SK-N-SH (cell line): ENCODE measurements at regions not wholly inside any gene's neighbourhood (a gene's known extent, or its start where the extent isn't known, plus 50 kb on each side); places are given as distances from the start of the nearest gene placed in this dataset.
A peak's percentile ranks its signal among the peaks of the same experiment; 100 is the strongest.

ENCODE experiments used
- CTCF ChIA-PET: fragments of 300-600, 350-600 bp; formaldehyde crosslinking; extraction: SDS; loops from one replicate; lab custom pipeline; 2021; lab: Yijun Ruan, JAX
- POLR2A ChIA-PET: fragments of 350-600 bp; sonication (Branson Sonifier 250); formaldehyde crosslinking; extraction: SDS; loops from one replicate; lab custom pipeline; 2020; ENCODE audit warnings: antibody characterized with exemption, inconsistent platforms; lab: Yijun Ruan, JAX
- DNase-seq: peaks from one replicate; pipeline ENCODE4 v3.0.0; 2012
- H2AFZ ChIP-seq: fragments of 200-600 bp; sonication (generic); 2 replicates; pipeline ENCODE4 v1.8.1; 2016; ENCODE audit warnings: antibody characterized with exemption, mild to moderate bottlenecking, low read depth
- H3F3A ChIP-seq: fragments of 200-600 bp; sonication (generic); replicated peaks from 2 replicates; pipeline ENCODE3; 2016; ENCODE audit warnings: antibody characterized with exemption, mild to moderate bottlenecking; ENCODE audit not compliant: insufficient read depth
- H3K27ac ChIP-seq, 2 experiments: fragments of 200-500 bp in 1 of 2; fragments of 200-600 bp in 1 of 2; sonication (Bioruptor generic) in 1 of 2; sonication (generic), shearing (Covaris generic) in 1 of 2; 2 replicates each; pipeline versions ENCODE4 v1.5.1 to v1.6.1; 2014 to 2016; ENCODE audit warnings: low read depth in 2 of 2, inconsistent platforms in 1 of 2, low read length in 1 of 2, mild to moderate bottlenecking in 1 of 2, mixed read lengths in 1 of 2
- H3K27me3 ChIP-seq: fragments of 200-600 bp; sonication (generic), shearing (Covaris generic); 2 replicates; pipeline ENCODE4 v1.6.1; 2016; ENCODE audit warnings: mixed run types; ENCODE audit not compliant: insufficient read depth
- H3K36me3 ChIP-seq, 2 experiments: fragments of 200-500 bp in 1 of 2; fragments of 200-600 bp in 1 of 2; sonication (Bioruptor generic) in 1 of 2; sonication (generic) in 1 of 2; replicated peaks in 1 of 2; 2 replicates each; pipeline versions ENCODE3 to v1.5.1; 2014 to 2016; ENCODE audit warnings: low read length in 1 of 2, mild to moderate bottlenecking in 1 of 2; ENCODE audit not compliant: insufficient read depth in 2 of 2, control insufficient read depth in 1 of 2
- H3K4me1 ChIP-seq, 2 experiments: fragments of 200-500 bp in 1 of 2; fragments of 200-600 bp in 1 of 2; sonication (Bioruptor generic) in 1 of 2; sonication (generic), shearing (Covaris generic) in 1 of 2; 2 replicates each; pipeline versions ENCODE4 v1.5.1 to v1.6.1; 2014 to 2016; ENCODE audit warnings: low read depth in 1 of 2, low read length in 1 of 2, mixed run types in 1 of 2; ENCODE audit not compliant: insufficient read depth in 2 of 2, control insufficient read depth in 1 of 2
- H3K4me2 ChIP-seq: fragments of 200-600 bp; sonication (generic), shearing (Covaris generic); 2 replicates; pipeline ENCODE4 v1.6.1; 2017; ENCODE audit warnings: mixed run types
- H3K4me3 ChIP-seq, 2 experiments: fragments of 200-500 bp in 1 of 2; fragments of 200-600 bp in 1 of 2; sonication (Bioruptor generic) in 1 of 2; sonication (generic), shearing (Covaris generic) in 1 of 2; 2 replicates each; pipeline versions ENCODE4 v1.5.1 to v1.8.1; 2014 to 2016; ENCODE audit warnings: low read depth in 2 of 2, inconsistent platforms in 1 of 2, low read length in 1 of 2, mild to moderate bottlenecking in 1 of 2, mixed read lengths in 1 of 2, moderate library complexity in 1 of 2
- H3K79me2 ChIP-seq: fragments of 200-600 bp; sonication (generic); 2 replicates; pipeline ENCODE4 v1.8.1; 2017; ENCODE audit warnings: mild to moderate bottlenecking; ENCODE audit not compliant: insufficient read depth
- H3K9ac ChIP-seq: fragments of 200-600 bp; sonication (generic); 2 replicates; pipeline ENCODE4 v1.6.1; 2017; ENCODE audit warnings: mixed run types
- H3K9me2 ChIP-seq: fragments of 200-600 bp; sonication (generic); 2 replicates; pipeline ENCODE4 v1.6.1; 2017; ENCODE audit warnings: mixed run types
- H3K9me3 ChIP-seq: fragments of 200-600 bp; sonication (generic); 2 replicates; pipeline ENCODE4 v1.6.1; 2017; ENCODE audit warnings: mixed run types, mild to moderate bottlenecking, moderate library complexity
- H4K20me1 ChIP-seq: fragments of 200-600 bp; sonication (generic); 2 replicates; pipeline ENCODE4 v1.6.1; 2017; ENCODE audit warnings: mild to moderate bottlenecking, mixed run types; ENCODE audit not compliant: insufficient read depth
- CHD2 ChIP-seq: fragments of 150-350 bp; IDR thresholded peaks from 2 replicates; pipeline ENCODE4 v1.6.1; 2018; ENCODE audit warnings: low read length; ENCODE audit not compliant: partially characterized antibody
- ELF1 ChIP-seq: IDR thresholded peaks from 2 replicates; pipeline ENCODE4 v1.4.0; 2012
- FOSL2 ChIP-seq: IDR thresholded peaks from 2 replicates; pipeline ENCODE4 v1.4.0; 2012; ENCODE audit warnings: low read depth, mild to moderate bottlenecking, moderate library complexity, borderline replicate concordance
- FOXM1 ChIP-seq: IDR thresholded peaks from 2 replicates; pipeline ENCODE4 v1.4.0; 2012; ENCODE audit warnings: low read depth, mild to moderate bottlenecking
- GABPA ChIP-seq: IDR thresholded peaks from 2 replicates; pipeline ENCODE4 v1.4.0; 2012; ENCODE audit warnings: low read depth, mild to moderate bottlenecking
- JUND ChIP-seq: IDR thresholded peaks from 2 replicates; pipeline ENCODE4 v1.4.0; 2012
- MEF2A ChIP-seq: IDR thresholded peaks from 2 replicates; pipeline ENCODE4 v1.4.0; 2012; ENCODE audit warnings: low read depth, borderline replicate concordance
- MXI1 ChIP-seq: IDR thresholded peaks from 2 replicates; pipeline ENCODE4 v1.6.1; 2012; ENCODE audit warnings: mild to moderate bottlenecking, low read depth, low read length, improper control_type of control experiment
- NFIC ChIP-seq: IDR thresholded peaks from 2 replicates; pipeline ENCODE4 v1.4.0; 2012; ENCODE audit warnings: borderline replicate concordance
- RAD21 ChIP-seq: IDR thresholded peaks from 2 replicates; pipeline ENCODE4 v1.6.1; 2012; ENCODE audit warnings: mild to moderate bottlenecking, low read length
- RCOR1 ChIP-seq: fragments of 150-350 bp; IDR thresholded peaks from 2 replicates; pipeline ENCODE4 v1.6.1; 2017; ENCODE audit warnings: antibody characterized with exemption, low read length
- RXRA ChIP-seq: IDR thresholded peaks from 2 replicates; pipeline ENCODE4 v1.4.0; 2012; ENCODE audit warnings: low read depth, mild to moderate bottlenecking, borderline replicate concordance
- TCF12 ChIP-seq: IDR thresholded peaks from 2 replicates; pipeline ENCODE4 v1.4.0; 2012
- USF1 ChIP-seq: IDR thresholded peaks from 2 replicates; pipeline ENCODE4 v1.4.0; 2012; ENCODE audit warnings: low read depth, borderline replicate concordance
- USF2 ChIP-seq: fragments of 150-350 bp; IDR thresholded peaks from 2 replicates; pipeline ENCODE4 v1.6.1; 2017; ENCODE audit warnings: antibody characterized with exemption, low read length, low read depth, borderline replicate concordance
- ZBTB33 ChIP-seq: IDR thresholded peaks from 2 replicates; pipeline ENCODE4 v1.4.0; 2012; ENCODE audit warnings: low read depth, borderline replicate concordance
- WGBS: methylation state at CpG from one replicate; pipeline ENCODE4 v1.1.6; 2017; ENCODE audit warnings: low lambda C conversion rate; 5-methylcytosine and 5-hydroxymethylcytosine counted together
- TF ChIP-seq, protein P1 (sequence below): fragments of 200-600 bp; sonication (generic); IDR thresholded peaks from 2 replicates; pipeline ENCODE4 v1.6.1; 2017; ENCODE audit warnings: antibody characterized with exemption, mild to moderate bottlenecking, moderate library complexity
- TF ChIP-seq, protein P2 (sequence below): IDR thresholded peaks from 2 replicates; pipeline ENCODE4 v1.6.1; 2012; ENCODE audit warnings: mild to moderate bottlenecking, low read depth, low read length, moderate library complexity
- TF ChIP-seq, protein P3 (sequence below): IDR thresholded peaks from 2 replicates; pipeline ENCODE4; 2012

DNA sequence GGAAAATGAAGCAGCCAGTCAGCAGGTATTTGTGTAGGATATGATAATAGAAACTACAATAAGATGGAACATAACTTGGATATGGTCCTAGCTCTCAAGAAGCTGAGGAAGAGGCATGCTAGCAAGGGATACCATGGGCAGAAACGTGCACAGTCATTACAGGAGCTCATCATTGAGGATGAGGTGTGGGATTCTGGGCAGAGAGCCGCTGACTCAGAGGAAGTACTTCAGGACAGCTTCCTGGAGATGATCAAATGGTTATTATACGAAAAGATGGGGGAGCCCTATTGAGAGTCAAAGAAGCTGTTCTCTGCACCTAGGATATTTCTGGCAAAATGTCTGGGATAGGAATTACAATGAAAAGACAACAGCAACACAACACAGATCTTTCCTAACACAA lies 116.0 kb upstream of the PDE5A start:
- no peaks in the 10 kb centered on the region for H3K9me2 ChIP-seq
- no peaks in the 10 kb centered on the region for H4K20me1 ChIP-seq
- H2AFZ ChIP-seq = peak overlapping the region; percentile 3; the same call in 1 of the 2 replicates
- no peaks in the 10 kb centered on the region for H3K79me2 ChIP-seq
- WGBS = 31% methylated on average over 3 of the region's 3 CpGs
- no peak overlapping the region for H3K27ac ChIP-seq
- no peak overlapping the region for H3K4me3 ChIP-seq
- no peaks in the 10 kb centered on the region for H3K4me1 ChIP-seq
- H3K27me3 ChIP-seq = no peaks in the 10 kb centered on the region
- TF ChIP-seq ELF1 (no peak), USF1 (no peak), MXI1 (no peak), RXRA (no peak), JUND (no peak), CHD2 (no peak), FOSL2 (no peak), TCF12 (no peak), NFIC (no peak)
- no peak overlapping the region for H3K9ac ChIP-seq
- no peaks in the 10 kb centered on the region for H3K36me3 ChIP-seq
- POLR2A ChIA-PET = no interaction called here
- H3K4me2 ChIP-seq = no peak overlapping the region
- no peaks in the 10 kb centered on the region for H3K9me3 ChIP-seq
- H3F3A ChIP-seq = no peaks in the 10 kb centered on the region
- DNase-seq = no peak
- CTCF ChIA-PET = no interaction called here

DNA sequence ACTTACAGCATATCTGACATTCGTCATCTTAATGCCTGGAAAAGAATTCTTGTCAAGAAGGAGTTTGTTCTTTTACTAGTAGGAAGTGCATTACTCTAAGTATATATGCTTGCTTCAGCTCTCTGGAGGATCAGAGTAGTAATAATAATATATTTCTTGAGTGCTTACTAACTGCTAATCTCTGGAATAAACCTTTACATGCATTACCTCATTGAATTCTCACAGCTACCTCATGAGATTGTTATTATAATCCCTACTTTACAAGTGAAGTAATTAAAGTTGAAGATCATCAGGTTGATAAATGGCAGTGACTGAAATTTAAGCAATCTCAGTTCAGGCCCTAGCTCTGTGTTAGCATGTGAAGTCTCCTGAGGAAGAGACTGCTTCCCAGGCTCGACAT lies 115.0 kb upstream of the PDE5A start:
- Histone ChIP-seq H3K36me3 (no peaks in the 10 kb centered on the region), H2AFZ (no peak overlapping the region), H3K4me3 (no peak overlapping the region), H3K4me1 (no peaks in the 10 kb centered on the region; a peak in 1 of 4 replicates), H3K27me3 (no peaks in the 10 kb centered on the region), H3K9me2 (no peaks in the 10 kb centered on the region), H3K79me2 (no peaks in the 10 kb centered on the region), H3K9ac (no peak overlapping the region), H3K9me3 (no peaks in the 10 kb centered on the region), H3K4me2 (no peak overlapping the region), H4K20me1 (no peaks in the 10 kb centered on the region), H3F3A (no peaks in the 10 kb centered on the region), H3K27ac (no peak overlapping the region)
- CTCF ChIA-PET = no interaction called here
- DNase-seq = no peak
- 14% methylated on average over 2 of the region's 2 CpGs for WGBS
- POLR2A ChIA-PET = no interaction called here
- TF ChIP-seq USF2 (no peak), MXI1 (no peak), RCOR1 (no peak), ZBTB33 (no peak), RAD21 (no peak), RXRA (no peak), TCF12 (no peak), MEF2A (no peak), FOXM1 (no peak), GABPA (no peak), ELF1 (no peak), CHD2 (no peak)
- TF ChIP-seq, protein P1, sequence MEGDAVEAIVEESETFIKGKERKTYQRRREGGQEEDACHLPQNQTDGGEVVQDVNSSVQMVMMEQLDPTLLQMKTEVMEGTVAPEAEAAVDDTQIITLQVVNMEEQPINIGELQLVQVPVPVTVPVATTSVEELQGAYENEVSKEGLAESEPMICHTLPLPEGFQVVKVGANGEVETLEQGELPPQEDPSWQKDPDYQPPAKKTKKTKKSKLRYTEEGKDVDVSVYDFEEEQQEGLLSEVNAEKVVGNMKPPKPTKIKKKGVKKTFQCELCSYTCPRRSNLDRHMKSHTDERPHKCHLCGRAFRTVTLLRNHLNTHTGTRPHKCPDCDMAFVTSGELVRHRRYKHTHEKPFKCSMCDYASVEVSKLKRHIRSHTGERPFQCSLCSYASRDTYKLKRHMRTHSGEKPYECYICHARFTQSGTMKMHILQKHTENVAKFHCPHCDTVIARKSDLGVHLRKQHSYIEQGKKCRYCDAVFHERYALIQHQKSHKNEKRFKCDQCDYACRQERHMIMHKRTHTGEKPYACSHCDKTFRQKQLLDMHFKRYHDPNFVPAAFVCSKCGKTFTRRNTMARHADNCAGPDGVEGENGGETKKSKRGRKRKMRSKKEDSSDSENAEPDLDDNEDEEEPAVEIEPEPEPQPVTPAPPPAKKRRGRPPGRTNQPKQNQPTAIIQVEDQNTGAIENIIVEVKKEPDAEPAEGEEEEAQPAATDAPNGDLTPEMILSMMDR = no peak
- TF ChIP-seq, protein P2, sequence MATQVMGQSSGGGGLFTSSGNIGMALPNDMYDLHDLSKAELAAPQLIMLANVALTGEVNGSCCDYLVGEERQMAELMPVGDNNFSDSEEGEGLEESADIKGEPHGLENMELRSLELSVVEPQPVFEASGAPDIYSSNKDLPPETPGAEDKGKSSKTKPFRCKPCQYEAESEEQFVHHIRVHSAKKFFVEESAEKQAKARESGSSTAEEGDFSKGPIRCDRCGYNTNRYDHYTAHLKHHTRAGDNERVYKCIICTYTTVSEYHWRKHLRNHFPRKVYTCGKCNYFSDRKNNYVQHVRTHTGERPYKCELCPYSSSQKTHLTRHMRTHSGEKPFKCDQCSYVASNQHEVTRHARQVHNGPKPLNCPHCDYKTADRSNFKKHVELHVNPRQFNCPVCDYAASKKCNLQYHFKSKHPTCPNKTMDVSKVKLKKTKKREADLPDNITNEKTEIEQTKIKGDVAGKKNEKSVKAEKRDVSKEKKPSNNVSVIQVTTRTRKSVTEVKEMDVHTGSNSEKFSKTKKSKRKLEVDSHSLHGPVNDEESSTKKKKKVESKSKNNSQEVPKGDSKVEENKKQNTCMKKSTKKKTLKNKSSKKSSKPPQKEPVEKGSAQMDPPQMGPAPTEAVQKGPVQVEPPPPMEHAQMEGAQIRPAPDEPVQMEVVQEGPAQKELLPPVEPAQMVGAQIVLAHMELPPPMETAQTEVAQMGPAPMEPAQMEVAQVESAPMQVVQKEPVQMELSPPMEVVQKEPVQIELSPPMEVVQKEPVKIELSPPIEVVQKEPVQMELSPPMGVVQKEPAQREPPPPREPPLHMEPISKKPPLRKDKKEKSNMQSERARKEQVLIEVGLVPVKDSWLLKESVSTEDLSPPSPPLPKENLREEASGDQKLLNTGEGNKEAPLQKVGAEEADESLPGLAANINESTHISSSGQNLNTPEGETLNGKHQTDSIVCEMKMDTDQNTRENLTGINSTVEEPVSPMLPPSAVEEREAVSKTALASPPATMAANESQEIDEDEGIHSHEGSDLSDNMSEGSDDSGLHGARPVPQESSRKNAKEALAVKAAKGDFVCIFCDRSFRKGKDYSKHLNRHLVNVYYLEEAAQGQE = no peak
- TF ChIP-seq, protein P3, sequence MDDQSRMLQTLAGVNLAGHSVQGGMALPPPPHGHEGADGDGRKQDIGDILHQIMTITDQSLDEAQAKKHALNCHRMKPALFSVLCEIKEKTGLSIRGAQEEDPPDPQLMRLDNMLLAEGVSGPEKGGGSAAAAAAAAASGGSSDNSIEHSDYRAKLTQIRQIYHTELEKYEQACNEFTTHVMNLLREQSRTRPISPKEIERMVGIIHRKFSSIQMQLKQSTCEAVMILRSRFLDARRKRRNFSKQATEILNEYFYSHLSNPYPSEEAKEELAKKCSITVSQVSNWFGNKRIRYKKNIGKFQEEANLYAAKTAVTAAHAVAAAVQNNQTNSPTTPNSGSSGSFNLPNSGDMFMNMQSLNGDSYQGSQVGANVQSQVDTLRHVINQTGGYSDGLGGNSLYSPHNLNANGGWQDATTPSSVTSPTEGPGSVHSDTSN = no peak
